ENCODE measurements at regions not wholly inside any gene's neighbourhood (a gene's known extent, or its start where the extent isn't known, plus 50 kb on each side); places are given as distances from the start of the nearest gene placed in this dataset.
A peak's percentile ranks its signal among the peaks of the same experiment; 100 is the strongest.
"Not testable (repeated sequence)": the region's sequence is repeated elsewhere in the genome, so short reads cannot be mapped to it uniquely, and the experiment has no call there.

- no peak for DNase-seq
These were observed 531.4 kb upstream of the TECRL start for GRCh38 chr4:64940698-64941097.

DNA sequence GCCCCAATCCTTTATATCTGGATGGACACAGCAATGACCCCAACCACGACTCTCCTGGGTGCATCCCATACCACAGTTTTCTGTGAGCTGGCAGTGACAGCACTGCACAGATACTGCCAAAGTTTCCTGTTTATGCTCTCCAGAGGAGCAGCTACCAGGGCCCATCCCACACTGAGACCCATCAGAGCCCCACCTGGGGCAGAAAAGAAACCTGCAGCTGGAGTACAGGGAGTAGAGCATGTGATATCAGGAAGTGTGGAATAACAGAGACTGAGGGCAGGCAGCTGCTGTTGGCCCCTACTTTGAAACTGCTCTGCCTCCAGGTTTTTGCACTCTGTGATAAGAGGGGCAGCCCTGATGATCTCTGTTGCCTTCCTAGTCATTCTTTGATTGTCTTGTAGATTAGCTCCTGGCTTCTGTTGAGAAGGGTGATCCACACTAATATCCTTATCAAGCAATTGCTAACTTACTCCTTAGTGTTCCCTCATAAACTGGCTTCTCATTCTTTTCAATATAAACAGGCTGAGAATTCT, 526.3 kb upstream of the TECRL start:
- no peak for DNase-seq

GRCh38 chr4:64911846-64912245, 502.6 kb upstream of the TECRL start:
- no peak for DNase-seq

DNA sequence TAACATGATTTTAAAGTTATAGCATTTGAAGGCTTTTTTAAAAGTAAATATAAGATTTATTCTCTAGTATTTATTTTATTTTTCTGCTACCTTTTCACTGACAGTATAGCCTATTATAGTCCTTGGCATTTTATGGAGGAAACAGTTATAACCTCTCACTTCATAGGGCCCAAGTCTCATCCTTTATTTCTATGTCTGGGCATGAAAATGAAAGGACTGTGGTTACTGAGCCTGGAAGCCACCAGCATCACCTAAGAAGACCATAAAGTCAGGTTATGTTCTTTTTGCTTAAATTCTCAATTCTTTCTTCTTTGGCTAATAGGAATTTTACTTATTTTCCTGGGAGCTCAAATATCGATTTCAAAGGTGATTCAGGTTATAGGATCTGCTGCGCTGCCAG, 494.7 kb upstream of the TECRL start:
- no peak for DNase-seq

DNA sequence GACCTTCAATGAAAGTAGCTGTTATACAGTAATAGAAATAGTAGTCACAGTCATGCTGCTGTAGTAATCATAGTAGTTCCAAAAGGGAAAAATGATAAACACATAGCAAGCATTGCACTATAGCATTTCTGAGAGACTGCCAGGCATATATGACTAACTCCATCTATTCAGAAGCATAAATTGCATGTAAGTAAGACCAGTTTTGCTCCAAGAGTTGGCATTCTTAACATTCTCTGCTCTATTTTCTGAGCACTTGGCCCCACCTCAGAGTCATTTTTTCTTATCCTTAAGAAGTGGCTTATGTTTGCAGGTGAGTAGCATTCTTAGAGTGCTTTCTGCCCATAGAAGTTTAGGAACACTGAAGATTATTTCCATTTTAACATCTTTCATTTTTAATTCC, 490.3 kb upstream of the TECRL start:
- DNase-seq: no peak

DNA sequence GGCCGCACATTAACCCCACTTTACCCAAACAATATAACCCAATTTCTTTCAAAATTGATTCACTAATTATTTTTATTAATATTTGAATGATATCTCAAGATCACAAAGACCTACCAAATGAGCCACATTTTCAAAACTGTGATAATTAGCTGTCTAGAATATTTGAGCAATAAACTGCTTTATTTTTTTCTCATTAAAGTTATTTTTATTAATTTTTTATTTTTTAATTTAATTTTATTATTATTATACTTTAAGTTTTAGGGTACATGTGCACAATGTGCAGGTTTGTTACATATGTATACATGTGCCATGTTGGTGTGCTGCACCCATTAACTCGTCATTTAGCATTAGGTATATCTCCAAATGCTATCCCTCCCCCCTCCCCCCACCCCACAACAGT, 489.8 kb upstream of the TECRL start:
- DNase-seq: not testable (repeated sequence)

GRCh38 chr4:64897683-64898082, 488.4 kb upstream of the TECRL start:
- DNase-seq: no peak

DNA sequence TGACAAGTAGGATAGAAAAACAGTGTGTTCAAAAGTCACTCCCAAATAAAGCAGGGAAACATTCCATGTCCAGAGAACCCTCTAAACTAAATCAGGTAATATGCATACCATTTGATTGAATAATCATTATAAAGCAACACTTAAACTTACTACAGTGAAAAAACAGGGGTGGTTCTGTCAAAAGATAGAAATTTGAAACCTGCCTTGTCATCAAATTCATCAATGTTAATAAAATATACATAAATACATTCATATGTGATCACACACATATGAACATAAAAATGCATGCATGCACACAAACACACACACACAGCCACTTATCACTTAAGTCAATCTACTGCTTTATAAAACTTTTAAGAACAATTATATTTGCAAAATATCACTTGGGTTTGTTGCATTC, 485.8 kb upstream of the TECRL start:
- no peak for DNase-seq

- DNase-seq: peak; percentile 77
These were observed 484.0 kb upstream of the TECRL start for GRCh38 chr4:64893205-64893604.

- DNase-seq: no peak
These were observed 480.8 kb upstream of the TECRL start for GRCh38 chr4:64889906-64890610.

GRCh38 chr4:64883087-64883807, 474.0 kb upstream of the TECRL start:
- no peak for DNase-seq

GRCh38 chr4:64882311-64883086, 473.2 kb upstream of the TECRL start:
- DNase-seq: no peak

DNA sequence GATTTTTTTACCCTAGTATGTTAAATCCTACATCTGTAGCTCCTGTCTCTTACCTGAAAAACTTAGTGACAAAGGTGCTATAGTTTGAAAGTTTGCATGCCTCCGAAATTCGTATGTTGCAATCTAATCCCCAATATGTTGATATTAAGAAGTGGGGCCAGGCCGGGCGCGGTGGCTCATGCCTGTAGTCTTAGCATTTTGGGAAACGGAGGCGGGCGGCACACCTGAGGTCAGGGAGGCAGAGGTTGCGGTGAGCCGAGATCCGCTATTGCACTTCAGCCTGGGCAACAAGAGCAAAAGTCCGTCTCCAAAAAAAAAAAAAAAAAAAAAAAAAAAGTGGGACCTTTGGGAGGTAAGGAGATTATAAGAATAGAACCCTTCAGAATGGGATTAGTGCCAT, 471.3 kb upstream of the TECRL start:
- no peak for DNase-seq

DNA sequence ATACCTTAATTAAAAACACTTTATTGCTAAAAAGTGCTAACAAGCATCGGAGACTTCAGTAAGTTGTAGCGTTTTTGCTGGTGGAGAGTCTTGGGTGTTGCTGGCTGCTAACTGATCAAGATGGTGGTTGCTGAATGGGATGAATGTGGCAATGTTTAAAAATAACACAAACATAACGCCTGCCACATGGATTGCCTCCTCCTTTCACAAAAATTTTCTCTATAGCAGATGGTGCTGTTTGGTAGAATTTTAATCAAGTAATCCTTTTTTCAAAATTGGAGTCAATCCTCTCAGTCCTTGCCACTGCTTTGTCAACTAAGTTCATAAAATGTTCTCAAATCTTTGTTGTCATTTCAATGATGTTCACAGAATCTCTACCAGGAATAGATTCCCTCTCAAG, 466.8 kb upstream of the TECRL start:
- no peak for DNase-seq

- DNase-seq: no peak
These were observed 461.3 kb upstream of the TECRL start for GRCh38 chr4:64870558-64870957.

GRCh38 chr4:64857815-64858214, 448.6 kb upstream of the TECRL start:
- no peak for DNase-seq

GRCh38 chr4:64857198-64857597, 447.9 kb upstream of the TECRL start:
- no peak for DNase-seq

GRCh38 chr4:64846417-64846816, 437.2 kb upstream of the TECRL start:
- no peak for DNase-seq

GRCh38 chr4:64829749-64830148, 420.5 kb upstream of the TECRL start:
- DNase-seq: no peak

DNA sequence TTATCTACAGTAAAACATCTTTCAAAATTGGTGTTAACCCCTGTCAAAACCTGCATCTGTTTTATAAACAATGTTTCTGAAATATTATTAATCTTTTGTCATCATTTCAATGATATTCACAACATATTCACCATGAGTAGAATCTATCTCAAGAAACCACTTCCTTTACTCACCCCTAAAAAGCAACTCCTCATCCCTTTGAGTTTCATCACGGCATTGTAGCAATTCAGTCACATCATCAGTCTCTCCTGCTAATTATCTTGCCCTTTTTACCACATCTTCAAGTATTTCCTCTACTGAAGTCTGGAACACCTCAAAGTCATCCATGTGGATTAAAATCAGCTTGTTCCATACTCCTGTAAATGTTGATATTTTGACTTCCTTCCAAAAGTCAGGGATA, 415.3 kb upstream of the TECRL start:
- DNase-seq: no peak

DNA sequence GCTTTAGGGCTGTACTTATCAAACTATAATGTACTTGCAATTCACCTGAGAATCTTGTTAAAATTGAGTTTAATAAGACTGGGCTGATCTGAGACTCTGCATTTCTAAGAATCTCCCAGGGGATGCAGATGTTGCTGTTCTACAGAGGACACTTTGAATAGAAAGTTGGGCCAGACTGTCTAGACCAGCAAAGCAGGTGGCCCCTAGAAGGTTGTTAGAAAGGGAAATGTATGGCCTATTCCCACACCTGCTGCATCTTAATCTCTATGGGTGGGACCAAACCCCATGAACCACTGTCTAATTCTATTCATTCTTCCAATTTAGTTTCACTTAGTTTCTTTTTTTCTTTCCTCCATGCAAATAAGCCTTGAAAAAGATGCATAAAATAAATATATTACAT, 413.2 kb upstream of the TECRL start:
- no peak for DNase-seq

DNA sequence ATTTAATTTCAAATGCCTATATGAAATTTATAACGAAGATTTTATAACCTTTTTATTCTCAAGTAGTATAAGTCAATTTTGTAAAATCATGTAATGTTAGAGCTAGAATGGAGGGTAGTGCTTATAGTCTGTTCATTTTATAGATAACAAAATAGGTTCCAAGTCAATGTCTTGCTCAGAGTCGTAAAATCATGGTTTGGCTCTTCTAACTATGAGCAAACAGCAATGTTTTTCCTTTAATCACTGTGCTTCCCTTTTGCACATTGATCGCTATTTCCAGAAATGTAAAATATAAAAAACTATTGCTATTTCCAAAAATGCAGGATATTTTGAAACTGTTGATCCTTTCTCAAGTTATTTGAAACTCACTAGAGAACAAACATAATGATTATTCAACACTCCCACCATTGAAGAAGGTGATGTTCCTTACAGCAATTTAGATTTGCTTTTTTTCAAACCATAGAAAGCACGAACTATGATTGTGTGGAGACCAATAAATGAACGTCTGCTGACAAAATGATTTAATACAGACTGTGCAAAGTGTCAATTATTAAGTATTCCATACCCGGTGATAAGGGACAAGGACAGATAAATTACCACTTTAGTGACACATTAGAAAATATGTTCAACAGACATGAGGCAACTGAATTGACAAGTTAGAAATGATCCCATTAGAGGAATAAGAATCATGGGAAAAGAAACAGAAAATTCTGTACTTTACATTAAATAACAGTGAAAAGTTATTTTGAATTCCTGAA, 412.1 kb upstream of the TECRL start:
- DNase-seq: no peak

DNA sequence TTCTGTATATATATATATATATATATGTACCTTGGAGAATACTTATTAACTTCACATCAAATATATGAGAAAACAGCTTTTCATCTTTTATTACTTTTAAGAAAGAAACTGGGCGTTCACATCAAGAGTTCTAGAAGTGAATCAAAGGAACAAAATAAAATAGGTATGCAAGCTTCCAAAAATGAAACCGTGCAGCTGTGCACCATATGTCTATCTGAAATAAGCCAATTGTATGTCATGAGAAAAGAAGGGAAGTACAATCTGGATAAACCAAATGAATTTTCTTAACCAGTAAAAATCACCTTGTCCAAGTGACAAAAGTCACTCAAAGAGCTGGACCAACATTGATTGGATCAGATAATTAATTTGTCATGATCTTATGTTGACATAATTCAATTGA, 405.4 kb upstream of the TECRL start:
- no peak for DNase-seq

Measured in DMS153 (cell line).